ENCODE measurements at regions not wholly inside any gene's neighbourhood (a gene's known extent, or its start where the extent isn't known, plus 50 kb on each side); places are given as distances from the start of the nearest gene placed in this dataset.

DNA sequence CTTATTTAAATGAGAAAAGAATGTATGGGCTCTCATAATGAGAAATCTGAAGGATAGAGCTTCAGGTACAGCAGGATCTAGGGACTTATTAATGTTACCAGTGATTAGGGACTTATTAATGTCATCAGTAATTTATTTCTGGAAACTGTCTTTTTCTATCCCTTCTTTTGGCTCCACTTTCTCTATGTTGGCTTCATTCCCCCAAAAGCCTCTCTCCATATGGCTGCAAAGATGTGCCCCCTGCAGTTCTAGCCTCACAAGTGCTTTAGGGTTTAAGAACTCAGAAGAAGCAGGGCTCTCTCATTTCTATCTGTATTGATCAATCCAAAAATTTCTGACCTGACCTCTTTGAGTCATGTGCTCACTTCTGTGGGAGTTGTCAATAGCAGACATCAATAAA is 480.9 kb downstream of the TXNL1 start (continued):
- TF ChIP-seq RXRA (IDR thresholded peaks at IDR 0.05; ENCODE audit: insufficient read depth, low read depth, low read length) (no peak), RNF2 (IDR thresholded peaks at IDR 0.05; ENCODE audit: borderline replicate concordance, low read depth, low read length, missing control alignments, poor library complexity, severe bottlenecking) (no peak), SP4 (IDR thresholded peaks at IDR 0.05; ENCODE audit: low read length) (no peak), SP2 (IDR thresholded peaks at IDR 0.05; ENCODE audit: low read length) (no peak), CBX8 (IDR thresholded peaks at IDR 0.05; ENCODE audit: borderline replicate concordance, low read depth, low read length) (no peak), HDAC2 (IDR thresholded peaks at IDR 0.05; ENCODE audit: borderline replicate concordance in 1 of 2, low read depth in 2 of 2, low read length in 2 of 2) (no peak), TAF1 (IDR thresholded peaks at IDR 0.05; ENCODE audit: low read depth, low read length) (no peak), RAD21 (IDR thresholded peaks at IDR 0.05 in 1 of 2, conservative IDR thresholded peaks at IDR 0.05 in 1 of 2; ENCODE audit: low read depth in 2 of 2, low read length in 2 of 2) (no peak; a peak in 1 of 4 replicates), JUND (IDR thresholded peaks at IDR 0.05; ENCODE audit: low read length) (no peak), CHD1 (IDR thresholded peaks at IDR 0.05; ENCODE audit: low read depth, low read length) (no peak), ZNF274 (IDR thresholded peaks at IDR 0.05; ENCODE audit: borderline replicate concordance, extremely low read depth, low read length) (no peak), SIRT6 (IDR thresholded peaks at IDR 0.05; ENCODE audit: low read length) (no peak), MAFK (IDR thresholded peaks at IDR 0.05; ENCODE audit: low read depth, low read length) (no peak), CREB1 (IDR thresholded peaks at IDR 0.05) (no peak), ATF3 (IDR thresholded peaks at IDR 0.05; ENCODE audit: insufficient read depth, low read depth, low read length) (no peak), BRCA1 (IDR thresholded peaks at IDR 0.05; ENCODE audit: low read depth, low read length) (no peak)

Measured in H1 (cell line).